ENCODE measurements at regions not wholly inside any gene's neighbourhood (a gene's known extent, or its start where the extent isn't known, plus 50 kb on each side); places are given as distances from the start of the nearest gene placed in this dataset.

GRCh38 chr4:43275779-43276178 lies 383.3 kb downstream of the GRXCR1 start:
- TF ChIP-seq SP2 (tag by site-specific recombination; IDR thresholded peaks at IDR 0.05) (no peak), ZNF155 (tag by site-specific recombination; IDR thresholded peaks at IDR 0.05) (no peak), ZNF792 (tag by site-specific recombination; IDR thresholded peaks at IDR 0.05) (no peak)
